ENCODE measurements at regions not wholly inside any gene's neighbourhood (a gene's known extent, or its start where the extent isn't known, plus 50 kb on each side); places are given as distances from the start of the nearest gene placed in this dataset.

- Histone ChIP-seq H3F3A (ENCODE audit: insufficient read depth, low read length, poor library complexity, severe bottlenecking) (no peaks in the 10 kb centered on the region), H3K36me3 (ENCODE audit: insufficient read depth, low read length) (no peaks in the 10 kb centered on the region), H3K9me3 (ENCODE audit: low read length) (no peaks in the 10 kb centered on the region), H3K4me2 (ENCODE audit: low read length) (no peak overlapping the region), H3K9me2 (ENCODE audit: insufficient read depth, low read length) (no peaks in the 10 kb centered on the region), H3K79me2 (replicated peaks; ENCODE audit: insufficient read depth, low read length) (no peaks in the 10 kb centered on the region), H2AFZ (ENCODE audit: low read depth, low read length) (no peak overlapping the region), H3K27me3 (ENCODE audit: insufficient read depth, low read depth, low read length) (no peaks in the 10 kb centered on the region), H3K4me3 (ENCODE audit: low read length) (no peak overlapping the region), H3K9ac (ENCODE audit: low read length) (no peak overlapping the region), H4K20me1 (ENCODE audit: insufficient read depth) (no peaks in the 10 kb centered on the region), H3K27ac (ENCODE audit: low read length) (no peak overlapping the region)
- TF ChIP-seq RAD21 (conservative IDR thresholded peaks at IDR 0.05) (no peak), TAF1 (IDR thresholded peaks at IDR 0.05; ENCODE audit: low read depth) (no peak), POLR2AphosphoS5 (IDR thresholded peaks at IDR 0.05) (no peak), EP300 (conservative IDR thresholded peaks at IDR 0.05; ENCODE audit: poor library complexity, severe bottlenecking) (no peak), MXI1 (conservative IDR thresholded peaks at IDR 0.05; ENCODE audit: poor library complexity, severe bottlenecking) (no peak), EZH2 (IDR thresholded peaks at IDR 0.05; ENCODE audit: borderline replicate concordance, insufficient read depth, low read length, poor library complexity, severe bottlenecking) (no peak)
- TF ChIP-seq, protein P1, sequence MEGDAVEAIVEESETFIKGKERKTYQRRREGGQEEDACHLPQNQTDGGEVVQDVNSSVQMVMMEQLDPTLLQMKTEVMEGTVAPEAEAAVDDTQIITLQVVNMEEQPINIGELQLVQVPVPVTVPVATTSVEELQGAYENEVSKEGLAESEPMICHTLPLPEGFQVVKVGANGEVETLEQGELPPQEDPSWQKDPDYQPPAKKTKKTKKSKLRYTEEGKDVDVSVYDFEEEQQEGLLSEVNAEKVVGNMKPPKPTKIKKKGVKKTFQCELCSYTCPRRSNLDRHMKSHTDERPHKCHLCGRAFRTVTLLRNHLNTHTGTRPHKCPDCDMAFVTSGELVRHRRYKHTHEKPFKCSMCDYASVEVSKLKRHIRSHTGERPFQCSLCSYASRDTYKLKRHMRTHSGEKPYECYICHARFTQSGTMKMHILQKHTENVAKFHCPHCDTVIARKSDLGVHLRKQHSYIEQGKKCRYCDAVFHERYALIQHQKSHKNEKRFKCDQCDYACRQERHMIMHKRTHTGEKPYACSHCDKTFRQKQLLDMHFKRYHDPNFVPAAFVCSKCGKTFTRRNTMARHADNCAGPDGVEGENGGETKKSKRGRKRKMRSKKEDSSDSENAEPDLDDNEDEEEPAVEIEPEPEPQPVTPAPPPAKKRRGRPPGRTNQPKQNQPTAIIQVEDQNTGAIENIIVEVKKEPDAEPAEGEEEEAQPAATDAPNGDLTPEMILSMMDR (IDR thresholded peaks at IDR 0.05; ENCODE audit: poor library complexity, severe bottlenecking), result no peak
- TF ChIP-seq, protein P2, sequence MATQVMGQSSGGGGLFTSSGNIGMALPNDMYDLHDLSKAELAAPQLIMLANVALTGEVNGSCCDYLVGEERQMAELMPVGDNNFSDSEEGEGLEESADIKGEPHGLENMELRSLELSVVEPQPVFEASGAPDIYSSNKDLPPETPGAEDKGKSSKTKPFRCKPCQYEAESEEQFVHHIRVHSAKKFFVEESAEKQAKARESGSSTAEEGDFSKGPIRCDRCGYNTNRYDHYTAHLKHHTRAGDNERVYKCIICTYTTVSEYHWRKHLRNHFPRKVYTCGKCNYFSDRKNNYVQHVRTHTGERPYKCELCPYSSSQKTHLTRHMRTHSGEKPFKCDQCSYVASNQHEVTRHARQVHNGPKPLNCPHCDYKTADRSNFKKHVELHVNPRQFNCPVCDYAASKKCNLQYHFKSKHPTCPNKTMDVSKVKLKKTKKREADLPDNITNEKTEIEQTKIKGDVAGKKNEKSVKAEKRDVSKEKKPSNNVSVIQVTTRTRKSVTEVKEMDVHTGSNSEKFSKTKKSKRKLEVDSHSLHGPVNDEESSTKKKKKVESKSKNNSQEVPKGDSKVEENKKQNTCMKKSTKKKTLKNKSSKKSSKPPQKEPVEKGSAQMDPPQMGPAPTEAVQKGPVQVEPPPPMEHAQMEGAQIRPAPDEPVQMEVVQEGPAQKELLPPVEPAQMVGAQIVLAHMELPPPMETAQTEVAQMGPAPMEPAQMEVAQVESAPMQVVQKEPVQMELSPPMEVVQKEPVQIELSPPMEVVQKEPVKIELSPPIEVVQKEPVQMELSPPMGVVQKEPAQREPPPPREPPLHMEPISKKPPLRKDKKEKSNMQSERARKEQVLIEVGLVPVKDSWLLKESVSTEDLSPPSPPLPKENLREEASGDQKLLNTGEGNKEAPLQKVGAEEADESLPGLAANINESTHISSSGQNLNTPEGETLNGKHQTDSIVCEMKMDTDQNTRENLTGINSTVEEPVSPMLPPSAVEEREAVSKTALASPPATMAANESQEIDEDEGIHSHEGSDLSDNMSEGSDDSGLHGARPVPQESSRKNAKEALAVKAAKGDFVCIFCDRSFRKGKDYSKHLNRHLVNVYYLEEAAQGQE (IDR thresholded peaks at IDR 0.05; ENCODE audit: borderline replicate concordance), result no peak
These were observed 502.8 kb upstream of the TBL1XR1 start for GRCh38 chr3:177700117-177700516.

- Histone ChIP-seq H3K9ac (ENCODE audit: low read length) (no peak overlapping the region), H3K79me2 (replicated peaks; ENCODE audit: insufficient read depth, low read length) (no peaks in the 10 kb centered on the region), H3K27ac (ENCODE audit: low read length) (no peak overlapping the region), H3K4me2 (ENCODE audit: low read length) (no peak overlapping the region), H3F3A (ENCODE audit: insufficient read depth, low read length, poor library complexity, severe bottlenecking) (no peaks in the 10 kb centered on the region), H4K20me1 (ENCODE audit: insufficient read depth) (no peaks in the 10 kb centered on the region), H3K36me3 (ENCODE audit: insufficient read depth, low read length) (no peaks in the 10 kb centered on the region), H2AFZ (ENCODE audit: low read depth, low read length) (no peak overlapping the region), H3K9me3 (ENCODE audit: low read length) (no peaks in the 10 kb centered on the region), H3K4me3 (ENCODE audit: low read length) (no peak overlapping the region), H3K27me3 (ENCODE audit: insufficient read depth, low read depth, low read length) (no peaks in the 10 kb centered on the region), H3K9me2 (ENCODE audit: insufficient read depth, low read length) (no peaks in the 10 kb centered on the region)
- TF ChIP-seq, protein P2 (IDR thresholded peaks at IDR 0.05; ENCODE audit: borderline replicate concordance), result no peak
- no peak for TF ChIP-seq TAF1 (IDR thresholded peaks at IDR 0.05; ENCODE audit: low read depth)
These were observed 506.5 kb upstream of the TBL1XR1 start for GRCh38 chr3:177703788-177704187.

Data from neural cell (in vitro differentiated cells).